PFSK-1 (cell line): ENCODE measurements at regions not wholly inside any gene's neighbourhood (a gene's known extent, or its start where the extent isn't known, plus 50 kb on each side); places are given as distances from the start of the nearest gene placed in this dataset.

Source experiments
- FOXP2 ChIP-seq: optimal IDR thresholded peaks from 2 replicates; pipeline ENCODE3; 2011; ENCODE audit warnings: borderline replicate concordance, control low read depth, inconsistent platforms; ENCODE audit not compliant: insufficient read depth; ENCODE audit errors: extremely low read length, extremely low read depth
- POLR2AphosphoS5 ChIP-seq: IDR thresholded peaks from 2 replicates; pipeline ENCODE4 v1.6.1; 2012; ENCODE audit warnings: low read depth, mild to moderate bottlenecking, control low read depth, low read length, moderate library complexity
- REST ChIP-seq, 2 experiments: IDR thresholded peaks; 2 replicates each; pipeline versions ENCODE4 v1.6.1 to v1.8.0; 2011 to 2012; ENCODE audit warnings: low read depth in 2 of 2, low read length in 2 of 2, control low read depth in 1 of 2, inconsistent platforms in 1 of 2, mild to moderate bottlenecking in 1 of 2, moderate library complexity in 1 of 2; ENCODE audit not compliant: insufficient read depth in 1 of 2
- SIN3A ChIP-seq: IDR thresholded peaks from 2 replicates; pipeline ENCODE4 v1.6.1; 2012; ENCODE audit warnings: mild to moderate bottlenecking, low read length, moderate library complexity, borderline replicate concordance; ENCODE audit not compliant: insufficient read depth
- TAF1 ChIP-seq: IDR thresholded peaks from 2 replicates; pipeline ENCODE4 v1.6.1; 2012; ENCODE audit warnings: low read length, control low read depth, borderline replicate concordance; ENCODE audit not compliant: insufficient read depth

GRCh38 chr6:135567375-135568083, 70.0 kb upstream of the AHI1 start:
- TF ChIP-seq TAF1 (no peak), REST (IDR thresholded peaks at IDR 0.05; ENCODE audit: insufficient read depth in 1 of 2, low read depth in 2 of 2, low read length in 2 of 2) (no peak), SIN3A (no peak), POLR2AphosphoS5 (no peak), FOXP2 (no peak)
